Stimulated activated CD4-positive, alpha-beta T cell treated with anti-CD3 and anti-CD28 coated beads, Interleukin-2, amount 100 ng/mL, for 4 hours (primary cell): ENCODE measurements at regions not wholly inside any gene's neighbourhood (a gene's known extent, or its start where the extent isn't known, plus 50 kb on each side); places are given as distances from the start of the nearest gene placed in this dataset.

ENCODE experiments used
- DNase-seq: peaks from one replicate; pipeline ENCODE4 v3.0.0-alpha.2; 2020; ENCODE audit warnings: low read depth

- no peak for DNase-seq
These were observed 498.3 kb downstream of the KCNH5 start for GRCh38 chr14:62546862-62547474.

- DNase-seq = no peak
These were observed 487.8 kb downstream of the KCNH5 start for GRCh38 chr14:62557416-62557815.

GRCh38 chr14:62558451-62558850, 486.8 kb downstream of the KCNH5 start:
- DNase-seq = no peak

GRCh38 chr14:62585247-62585646, 460.0 kb downstream of the KCNH5 start:
- no peak for DNase-seq

- no peak for DNase-seq
These were observed 452.4 kb downstream of the KCNH5 start for GRCh38 chr14:62592877-62593276.

DNA sequence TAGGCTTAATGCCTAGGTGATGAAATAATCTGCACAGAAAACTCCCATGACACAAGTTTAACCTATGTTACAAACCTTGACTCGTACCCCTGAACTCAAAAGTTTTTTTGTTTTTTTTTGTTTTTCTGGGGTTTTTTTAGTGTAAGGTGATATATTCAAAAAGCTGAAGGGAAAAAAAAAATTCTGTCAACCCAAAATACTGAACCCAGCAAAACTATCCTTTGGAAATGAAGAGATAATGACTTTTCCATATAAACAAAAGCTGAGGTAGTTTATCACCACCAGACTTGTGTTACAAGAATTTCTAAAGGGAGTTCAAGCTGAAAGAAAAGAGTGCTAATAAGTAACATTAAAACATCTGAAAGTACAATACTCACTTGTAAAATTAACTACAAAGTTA, 448.1 kb downstream of the KCNH5 start:
- DNase-seq = no peak

DNA sequence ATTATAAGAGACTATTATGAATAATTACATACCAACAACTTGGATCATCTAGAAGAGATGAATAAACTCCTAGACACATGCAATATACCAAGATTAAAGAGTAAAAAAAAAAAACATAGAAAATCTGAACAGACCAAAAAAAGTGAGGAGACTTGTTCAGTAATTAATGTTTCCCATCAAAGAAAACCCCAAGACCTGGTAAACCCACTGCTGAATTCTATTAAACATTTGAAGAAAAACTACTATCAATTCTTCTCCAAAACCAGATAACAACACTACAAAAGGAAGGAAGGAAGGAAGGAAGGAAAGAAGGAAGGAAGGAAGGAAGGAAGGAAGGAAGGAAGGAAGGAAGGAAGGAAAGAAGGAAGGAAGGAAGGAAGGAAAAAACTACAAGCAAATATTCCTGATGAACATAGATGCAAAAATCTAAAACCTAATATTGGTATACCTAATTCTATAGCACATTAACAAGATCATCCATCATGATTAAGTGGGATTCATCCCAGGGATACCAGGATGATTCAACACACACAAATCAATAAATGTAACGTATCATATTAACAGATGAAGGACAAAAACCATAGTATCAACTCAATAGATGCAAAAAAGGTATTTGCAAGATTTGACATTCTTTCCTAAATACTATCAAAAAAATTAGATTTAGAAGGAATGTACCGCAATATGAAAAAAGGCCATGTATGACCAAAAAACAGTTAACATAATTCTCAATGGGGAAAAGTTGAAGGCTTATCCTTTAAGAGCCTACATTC, 445.5 kb downstream of the KCNH5 start:
- DNase-seq = no peak

DNA sequence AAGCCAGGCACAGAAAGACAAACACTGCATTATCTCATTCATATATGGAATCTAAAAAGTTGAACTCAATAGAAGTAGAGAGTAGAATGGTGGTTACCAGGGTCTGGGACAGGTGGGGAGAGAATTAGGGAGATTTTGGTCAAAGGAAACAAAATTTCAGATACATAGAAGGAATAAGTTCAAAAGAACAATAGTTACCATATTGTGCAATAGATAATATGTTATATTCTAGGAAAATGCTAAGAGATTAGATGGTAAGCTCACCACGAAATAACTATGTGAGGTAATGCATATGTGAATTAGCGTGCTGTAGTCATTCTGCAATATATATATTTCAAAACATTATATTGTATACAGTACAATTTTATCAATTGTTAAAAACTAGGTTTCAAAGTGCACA, 442.5 kb downstream of the KCNH5 start:
- DNase-seq = no peak

DNA sequence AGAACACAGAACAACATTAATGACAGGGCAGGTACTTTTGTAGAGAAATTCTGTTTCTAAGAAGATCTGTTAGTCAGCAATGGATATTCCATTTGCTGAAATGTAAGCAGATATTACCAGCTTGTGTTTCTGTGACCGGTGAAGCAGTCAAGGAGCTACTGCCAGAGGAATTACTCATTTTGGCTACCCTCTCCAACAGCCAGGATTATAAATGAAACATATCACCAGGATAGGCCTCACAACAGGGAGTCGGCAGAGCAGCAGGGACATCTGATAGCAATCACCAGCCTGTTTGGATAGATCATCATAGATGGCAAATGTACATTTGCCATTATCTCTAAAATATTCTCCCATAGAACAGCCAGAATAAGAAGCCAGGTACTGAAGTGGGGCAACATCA, 440.7 kb downstream of the KCNH5 start:
- DNase-seq = no peak

DNA sequence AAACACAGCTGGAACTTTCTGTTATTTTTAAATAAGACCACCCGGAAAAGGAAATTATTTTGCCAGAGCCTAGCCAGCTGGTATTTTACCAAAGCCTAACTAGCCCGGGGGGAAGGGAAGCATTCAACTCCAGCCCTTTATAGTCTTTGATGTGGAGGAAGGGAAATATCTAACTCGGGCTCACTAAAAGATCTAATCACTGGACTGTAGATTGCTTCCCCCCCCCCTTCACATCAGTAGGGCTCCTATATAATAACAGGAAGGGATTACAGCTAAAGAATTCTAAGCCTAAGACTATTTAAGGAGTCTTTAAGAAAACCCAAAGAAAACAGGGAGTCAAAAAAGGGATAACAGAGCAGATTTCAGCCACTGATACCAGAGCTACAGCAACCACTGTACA, 431.1 kb downstream of the KCNH5 start:
- DNase-seq = no peak

DNA sequence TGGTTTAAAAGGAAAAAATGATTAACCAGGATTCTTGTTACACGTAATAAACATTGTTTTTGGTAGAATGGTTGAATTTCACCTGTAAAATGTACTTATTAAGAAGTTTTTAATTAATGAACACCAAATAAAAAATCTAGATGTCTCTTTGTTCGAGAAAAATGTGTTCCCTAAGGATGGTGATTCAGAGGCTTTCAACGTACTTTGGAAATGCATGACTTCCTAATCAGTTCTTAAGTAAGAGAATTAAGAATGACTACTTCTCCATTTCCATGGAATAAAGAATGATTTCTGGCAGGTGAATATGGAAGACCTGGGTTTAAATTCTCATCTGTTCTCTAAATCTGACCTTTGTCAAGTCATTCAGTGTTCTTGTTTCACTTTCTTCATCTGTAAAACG, 428.6 kb downstream of the KCNH5 start:
- no peak for DNase-seq

DNA sequence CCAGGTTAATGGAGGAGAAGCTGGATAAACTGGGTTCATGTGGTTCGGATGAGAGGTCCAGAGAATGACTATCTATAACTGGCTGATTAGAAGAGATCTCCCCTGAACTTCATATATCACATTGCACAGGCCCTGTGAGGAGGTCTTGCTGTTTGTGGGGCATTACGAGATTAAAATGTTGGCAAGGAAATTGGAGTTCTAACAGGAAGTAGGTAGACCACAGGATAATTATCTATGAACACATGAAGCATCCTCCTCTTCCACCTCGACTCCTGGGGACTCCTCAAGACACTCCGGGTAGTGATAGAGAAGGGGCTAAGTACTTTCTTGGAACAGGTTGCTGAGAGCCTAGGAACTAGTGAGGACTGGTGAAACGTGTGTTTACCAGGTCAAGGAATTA, 418.8 kb downstream of the KCNH5 start:
- DNase-seq = no peak

GRCh38 chr14:62629176-62629725, 416.0 kb downstream of the KCNH5 start:
- DNase-seq = no peak

DNA sequence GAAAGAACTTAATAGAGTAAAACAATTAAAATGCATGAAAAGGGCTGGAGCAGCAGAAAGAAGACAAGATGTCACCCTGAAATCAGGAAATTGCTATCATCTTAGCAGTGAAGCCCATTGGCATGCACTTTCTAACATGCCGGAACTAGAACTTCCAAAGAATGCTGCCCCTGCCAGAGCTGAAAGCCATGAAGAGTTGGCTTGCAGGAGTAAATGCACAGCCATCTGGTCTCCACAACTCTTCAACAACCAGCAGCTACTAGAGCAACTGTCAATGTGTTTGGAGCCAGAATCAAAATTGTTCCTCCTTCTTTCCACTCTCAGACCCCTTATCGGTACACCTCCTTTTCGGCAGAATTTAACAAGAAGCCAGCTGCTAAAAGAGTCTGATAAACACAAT, 414.1 kb downstream of the KCNH5 start:
- no peak for DNase-seq

- DNase-seq = no peak
These were observed 412.5 kb downstream of the KCNH5 start for GRCh38 chr14:62632771-62633170.

- DNase-seq = no peak
These were observed 399.6 kb downstream of the KCNH5 start for GRCh38 chr14:62645649-62646048.
